ENCODE measurements at regions not wholly inside any gene's neighbourhood (a gene's known extent, or its start where the extent isn't known, plus 50 kb on each side); places are given as distances from the start of the nearest gene placed in this dataset.

- TF ChIP-seq CTCF (conservative IDR thresholded peaks at IDR 0.05; ENCODE audit: low read length): no peak
- TF ChIP-seq EZH2phosphoT487 (IDR thresholded peaks at IDR 0.05; ENCODE audit: borderline replicate concordance, low read depth, low read length): no peak
These were observed 203.1 kb upstream of the ARRDC3 start for GRCh38 chr5:91586232-91586631.

Data from OCI-LY7 (cell line).